Ovary (tissue), 7 donors: ENCODE measurements at regions not wholly inside any gene's neighbourhood (a gene's known extent, or its start where the extent isn't known, plus 50 kb on each side); places are given as distances from the start of the nearest gene placed in this dataset.

ENCODE experiments used
- DNase-seq, 5 donors: peaks; one replicate each; pipeline ENCODE4 v3.0.0-alpha.2; 2019 to 2020
- H3K27ac ChIP-seq, 2 donors: fragments of 200-600 bp; one replicate each; pipeline versions ENCODE4 v1.5.1 to v1.8.0; 2019 to 2022
- H3K27me3 ChIP-seq: fragments of 200-600 bp; one replicate; pipeline ENCODE4 v1.8.0; 2022
- H3K36me3 ChIP-seq: fragments of 200-600 bp; sonication (generic); one replicate; pipeline ENCODE4 v1.5.1; 2019
- H3K4me1 ChIP-seq: one replicate; pipeline ENCODE4 v1.8.1; 2013; ENCODE audit warnings: mild to moderate bottlenecking, moderate library complexity; ENCODE audit not compliant: insufficient read depth
- H3K4me3 ChIP-seq: fragments of 200-600 bp; sonication (generic); one replicate; pipeline ENCODE4 v1.5.1; 2017
- H3K9me3 ChIP-seq, 2 donors: fragments of 200-600 bp in 1 of 2; sonication (generic) in 1 of 2; one replicate each; pipeline versions ENCODE4 v1.5.1 to v1.8.1; 2013 to 2019; ENCODE audit warnings: mild to moderate bottlenecking in 1 of 2, moderate library complexity in 1 of 2
- EP300 ChIP-seq: sonication (generic); formaldehyde crosslinking; IDR thresholded peaks from one replicate; pipeline ENCODE4 v1.6.1; 2017; ENCODE audit warnings: antibody characterized with exemption
- POLR2A ChIP-seq: fragments of 450-650 bp; IDR thresholded peaks from one replicate; pipeline ENCODE4 v1.6.1; 2017; ENCODE audit warnings: antibody characterized with exemption, mild to moderate bottlenecking, moderate library complexity
- WGBS, 3 donors: extraction: QIAGEN DNeasy Blood & Tissue Kit in 1 of 3; methylation state at CpG; one replicate each; pipeline versions ENCODE4 v1.1.5 to v1.1.7; 2013 to 2017; 5-methylcytosine and 5-hydroxymethylcytosine counted together
- intact Hi-C, 4 donors: fragments of 100-400 bp; cut with DNase I; formaldehyde crosslinking; loops; one replicate each; pipeline versions ENCODE4 v1.11.0 to v1.15.1; 2022 to 2023
- TF ChIP-seq, protein P1 (sequence below), 3 donors: fragments of 450-650 bp in 2 of 3; fragments of 200-600 bp in 1 of 3; IDR thresholded peaks; one replicate each; pipeline versions ENCODE4 v1.5.1 to v1.8.0; 2016 to 2022; ENCODE audit warnings: antibody characterized with exemption in 3 of 3, mild to moderate bottlenecking in 1 of 3
- donor health status: DM: no; HTN: no; CAD: no; lungs with moderate emphysema.
- donor health status: DM: no; HTN: no; CAD: no.
- donor health status: Bipolar disorder and iron deficiency.
- donor health status: DM: no; HTN: no; CAD: no.
- donor health status: DM: yes; HTN: yes; CAD: no.

- no peak overlapping the region for H3K4me3 ChIP-seq
- WGBS, 3 donors, result 78 to 88% (median 86%) methylated on average over 1 of the region's 1 CpG
- no peaks in the 10 kb centered on the region for H3K36me3 ChIP-seq
- H3K27ac ChIP-seq, result no peak overlapping the region
- TF ChIP-seq, protein P1, sequence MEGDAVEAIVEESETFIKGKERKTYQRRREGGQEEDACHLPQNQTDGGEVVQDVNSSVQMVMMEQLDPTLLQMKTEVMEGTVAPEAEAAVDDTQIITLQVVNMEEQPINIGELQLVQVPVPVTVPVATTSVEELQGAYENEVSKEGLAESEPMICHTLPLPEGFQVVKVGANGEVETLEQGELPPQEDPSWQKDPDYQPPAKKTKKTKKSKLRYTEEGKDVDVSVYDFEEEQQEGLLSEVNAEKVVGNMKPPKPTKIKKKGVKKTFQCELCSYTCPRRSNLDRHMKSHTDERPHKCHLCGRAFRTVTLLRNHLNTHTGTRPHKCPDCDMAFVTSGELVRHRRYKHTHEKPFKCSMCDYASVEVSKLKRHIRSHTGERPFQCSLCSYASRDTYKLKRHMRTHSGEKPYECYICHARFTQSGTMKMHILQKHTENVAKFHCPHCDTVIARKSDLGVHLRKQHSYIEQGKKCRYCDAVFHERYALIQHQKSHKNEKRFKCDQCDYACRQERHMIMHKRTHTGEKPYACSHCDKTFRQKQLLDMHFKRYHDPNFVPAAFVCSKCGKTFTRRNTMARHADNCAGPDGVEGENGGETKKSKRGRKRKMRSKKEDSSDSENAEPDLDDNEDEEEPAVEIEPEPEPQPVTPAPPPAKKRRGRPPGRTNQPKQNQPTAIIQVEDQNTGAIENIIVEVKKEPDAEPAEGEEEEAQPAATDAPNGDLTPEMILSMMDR (IDR thresholded peaks at IDR 0.05), result no peak
- no peak for TF ChIP-seq EP300
- TF ChIP-seq POLR2A, result no peak
- no peaks in the 10 kb centered on the region for H3K27me3 ChIP-seq
- intact Hi-C loops, result no loop called here
- no peaks in the 10 kb centered on the region for H3K9me3 ChIP-seq
- H3K4me1 ChIP-seq, result no peaks in the 10 kb centered on the region
- no peak for DNase-seq
These were observed 832.4 kb downstream of the DNAJB9 start for GRCh38 chr7:109402107-109402506.

DNA sequence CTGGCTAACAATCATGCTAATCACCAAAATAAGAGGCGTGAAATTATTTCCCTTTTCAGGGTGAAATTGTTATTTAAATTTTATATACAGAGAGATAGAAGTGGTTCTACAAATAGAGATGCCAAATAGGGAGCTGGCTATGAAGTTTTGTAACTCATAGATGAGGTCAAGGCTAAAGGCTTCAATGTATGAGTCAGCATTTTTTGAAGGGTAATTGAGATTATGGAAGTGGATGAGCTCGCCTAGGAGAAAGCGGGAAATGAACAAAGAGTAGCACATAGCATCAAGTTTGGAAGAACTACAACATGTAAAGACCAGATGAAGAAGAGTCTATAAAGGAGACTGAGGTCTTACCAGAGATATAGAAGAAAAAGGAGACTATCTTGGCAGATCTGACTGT, 838.1 kb downstream of the DNAJB9 start:
- Histone ChIP-seq H3K4me3 (no peak overlapping the region), H3K4me1 (no peaks in the 10 kb centered on the region), H3K27ac (no peak overlapping the region), H3K9me3 (no peaks in the 10 kb centered on the region), H3K27me3 (no peaks in the 10 kb centered on the region), H3K36me3 (no peaks in the 10 kb centered on the region)
- TF ChIP-seq EP300 (no peak), POLR2A (no peak)
- TF ChIP-seq, protein P1 (IDR thresholded peaks at IDR 0.05), result no peak
- intact Hi-C loops, result no loop called here
- WGBS, 3 donors, result 68 to 82% (median 74%) methylated on average over 3 of the region's 3 CpGs
- no peak for DNase-seq

DNA sequence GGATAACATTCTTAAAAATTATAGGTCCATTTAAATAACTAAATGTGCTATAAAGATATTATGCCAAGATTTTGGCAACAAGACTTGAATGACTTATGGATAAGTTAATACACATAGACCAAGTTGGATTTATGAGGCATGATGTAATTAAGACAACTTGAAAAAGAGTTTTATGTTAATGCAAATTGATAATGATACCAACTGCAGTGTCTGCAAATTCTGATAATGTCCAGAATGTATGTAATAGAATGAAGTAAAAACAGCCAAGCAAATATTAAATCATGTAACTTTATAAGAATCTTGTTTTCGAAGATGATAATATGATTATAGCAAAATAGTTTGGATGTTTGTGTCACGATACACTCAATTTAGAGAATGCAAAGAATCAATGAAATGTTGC, 868.3 kb downstream of the DNAJB9 start:
- no peak for TF ChIP-seq POLR2A
- WGBS, 3 donors, result 84 to 86% (median 85%) methylated on average over 2 of the region's 2 CpGs
- no peak overlapping the region for H3K4me3 ChIP-seq

GRCh38 chr7:109449760-109450159, 880.1 kb downstream of the DNAJB9 start:
- DNase-seq, result no peak
- TF ChIP-seq, protein P1 (IDR thresholded peaks at IDR 0.05), result no peak
- TF ChIP-seq POLR2A, result no peak
- TF ChIP-seq EP300, result no peak
- 77 to 84% (median 83%) methylated on average over 1 of the region's 1 CpG for WGBS, 3 donors
- H3K27me3 ChIP-seq, result no peaks in the 10 kb centered on the region
- no peaks in the 10 kb centered on the region for H3K36me3 ChIP-seq
- no peaks in the 10 kb centered on the region for H3K9me3 ChIP-seq
- H3K4me1 ChIP-seq, result no peaks in the 10 kb centered on the region
- no peak overlapping the region for H3K4me3 ChIP-seq
- no peak overlapping the region for H3K27ac ChIP-seq
- intact Hi-C loops, result no loop called here

More for the DNA sequence above, 868.3 kb downstream of the DNAJB9 start:
- H3K27me3 ChIP-seq, result no peaks in the 10 kb centered on the region
- DNase-seq, result no peak
- no peaks in the 10 kb centered on the region for H3K36me3 ChIP-seq
- intact Hi-C loops, result no loop called here
- no peak overlapping the region for H3K27ac ChIP-seq
- no peaks in the 10 kb centered on the region for H3K9me3 ChIP-seq
- H3K4me1 ChIP-seq, result no peaks in the 10 kb centered on the region

DNA sequence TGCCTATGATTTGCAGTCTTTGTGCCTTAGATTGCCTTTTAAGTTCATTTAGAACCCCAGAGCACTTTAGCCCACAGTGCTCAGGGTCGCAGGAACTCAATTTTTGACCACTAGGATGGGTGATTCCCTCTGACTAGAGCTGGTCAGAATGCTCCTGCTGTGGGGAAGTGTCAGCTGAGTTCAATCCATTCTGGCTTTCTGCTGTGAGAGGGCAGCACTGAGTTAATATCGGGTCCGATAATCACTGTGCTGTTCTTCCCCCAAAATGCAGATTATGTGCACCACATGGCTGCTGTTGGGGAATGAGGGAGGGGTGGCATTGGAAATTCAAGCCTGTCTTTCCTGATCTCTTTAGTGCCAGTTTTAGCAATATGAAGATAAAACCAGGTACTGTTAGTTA, 886.4 kb downstream of the DNAJB9 start:
- Histone ChIP-seq H3K27me3 (no peaks in the 10 kb centered on the region), H3K9me3 (no peaks in the 10 kb centered on the region), H3K4me3 (no peak overlapping the region), H3K27ac (no peak overlapping the region), H3K36me3 (no peaks in the 10 kb centered on the region), H3K4me1 (no peaks in the 10 kb centered on the region)
- no peak for DNase-seq
- intact Hi-C loops, result no loop called here
- 75 to 85% (median 78%) methylated on average over 3 of the region's 3 CpGs for WGBS, 3 donors
- TF ChIP-seq, protein P1 (IDR thresholded peaks at IDR 0.05), result no peak
- no peak for TF ChIP-seq POLR2A
- no peak for TF ChIP-seq EP300
